GM23248 (cell line): ENCODE measurements at regions not wholly inside any gene's neighbourhood (a gene's known extent, or its start where the extent isn't known, plus 50 kb on each side); places are given as distances from the start of the nearest gene placed in this dataset.

Experiments used
- EZH2 ChIP-seq: fragments of 200-600 bp; sonication (generic); IDR thresholded peaks from 2 replicates; pipeline ENCODE4 v1.6.1; 2018; ENCODE audit warnings: antibody characterized with exemption, mild to moderate bottlenecking; ENCODE audit not compliant: insufficient read depth, poor library complexity, severe bottlenecking
- EZH2phosphoT487 ChIP-seq: fragments of 200-600 bp; sonication (generic); IDR thresholded peaks from 2 replicates; pipeline ENCODE4 v1.6.1; 2018; ENCODE audit warnings: antibody characterized with exemption, moderate library complexity, mild to moderate bottlenecking, low read depth; ENCODE audit not compliant: insufficient read depth

DNA sequence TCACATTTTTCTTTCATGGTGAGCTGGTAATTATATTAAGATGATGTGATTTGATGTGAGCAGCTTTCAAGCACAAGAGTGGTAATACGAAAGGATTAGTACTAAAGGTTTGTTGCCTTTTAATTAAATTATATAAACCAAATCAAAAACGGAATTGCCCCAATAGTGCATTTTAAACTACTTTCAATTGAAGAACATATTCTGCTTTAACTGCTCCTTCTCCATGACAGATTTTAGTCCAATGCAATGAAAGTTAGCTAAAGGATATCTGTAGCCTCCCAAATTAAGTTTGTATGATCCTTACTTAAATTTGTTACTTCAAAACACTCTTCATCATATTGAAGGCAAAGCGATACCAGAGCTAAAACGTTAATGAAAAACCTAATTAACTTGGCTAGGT is 447.1 kb upstream of the AMOT start:
- TF ChIP-seq EZH2 (no peak), EZH2phosphoT487 (no peak)
